Fibroblast of lung (primary cell): ENCODE measurements at regions not wholly inside any gene's neighbourhood (a gene's known extent, or its start where the extent isn't known, plus 50 kb on each side); places are given as distances from the start of the nearest gene placed in this dataset.

Experiments
- EZH2 ChIP-seq: IDR thresholded peaks from 2 replicates; pipeline ENCODE4 v1.5.1; 2012; ENCODE audit warnings: low read length, control low read depth, mild to moderate bottlenecking; ENCODE audit errors: missing control alignments
- TF ChIP-seq, protein P1 (sequence below), 2 donors: IDR thresholded peaks in 1 of 2; conservative IDR thresholded peaks in 1 of 2; 1 replicate in 1 of 2; 2 replicates in 1 of 2; pipeline ENCODE4 v1.5.1; 2011 to 2012; ENCODE audit warnings: low read length in 2 of 2, control low read depth in 1 of 2, inconsistent platforms in 1 of 2, low read depth in 1 of 2, mild to moderate bottlenecking in 1 of 2

- TF ChIP-seq, protein P1, sequence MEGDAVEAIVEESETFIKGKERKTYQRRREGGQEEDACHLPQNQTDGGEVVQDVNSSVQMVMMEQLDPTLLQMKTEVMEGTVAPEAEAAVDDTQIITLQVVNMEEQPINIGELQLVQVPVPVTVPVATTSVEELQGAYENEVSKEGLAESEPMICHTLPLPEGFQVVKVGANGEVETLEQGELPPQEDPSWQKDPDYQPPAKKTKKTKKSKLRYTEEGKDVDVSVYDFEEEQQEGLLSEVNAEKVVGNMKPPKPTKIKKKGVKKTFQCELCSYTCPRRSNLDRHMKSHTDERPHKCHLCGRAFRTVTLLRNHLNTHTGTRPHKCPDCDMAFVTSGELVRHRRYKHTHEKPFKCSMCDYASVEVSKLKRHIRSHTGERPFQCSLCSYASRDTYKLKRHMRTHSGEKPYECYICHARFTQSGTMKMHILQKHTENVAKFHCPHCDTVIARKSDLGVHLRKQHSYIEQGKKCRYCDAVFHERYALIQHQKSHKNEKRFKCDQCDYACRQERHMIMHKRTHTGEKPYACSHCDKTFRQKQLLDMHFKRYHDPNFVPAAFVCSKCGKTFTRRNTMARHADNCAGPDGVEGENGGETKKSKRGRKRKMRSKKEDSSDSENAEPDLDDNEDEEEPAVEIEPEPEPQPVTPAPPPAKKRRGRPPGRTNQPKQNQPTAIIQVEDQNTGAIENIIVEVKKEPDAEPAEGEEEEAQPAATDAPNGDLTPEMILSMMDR (conservative IDR thresholded peaks at IDR 0.05 in 1 of 2, IDR thresholded peaks at IDR 0.05 in 1 of 2; ENCODE audit: low read depth in 1 of 2, low read length in 2 of 2): no peak
- TF ChIP-seq EZH2: no peak
Observed at GRCh38 chr3:73206030-73206429, 144.6 kb downstream of the EBLN2 start.
